GM19023 (cell line): ENCODE measurements at regions not wholly inside any gene's neighbourhood (a gene's known extent, or its start where the extent isn't known, plus 50 kb on each side); places are given as distances from the start of the nearest gene placed in this dataset.

Source experiments
- ATAC-seq: cut with Tn5 transposase; IDR thresholded peaks from one replicate; pipeline ENCODE4 v1.9.1; 2021; ENCODE audit warnings: mild to moderate bottlenecking, moderate library complexity; ENCODE audit not compliant: unreplicated experiment

DNA sequence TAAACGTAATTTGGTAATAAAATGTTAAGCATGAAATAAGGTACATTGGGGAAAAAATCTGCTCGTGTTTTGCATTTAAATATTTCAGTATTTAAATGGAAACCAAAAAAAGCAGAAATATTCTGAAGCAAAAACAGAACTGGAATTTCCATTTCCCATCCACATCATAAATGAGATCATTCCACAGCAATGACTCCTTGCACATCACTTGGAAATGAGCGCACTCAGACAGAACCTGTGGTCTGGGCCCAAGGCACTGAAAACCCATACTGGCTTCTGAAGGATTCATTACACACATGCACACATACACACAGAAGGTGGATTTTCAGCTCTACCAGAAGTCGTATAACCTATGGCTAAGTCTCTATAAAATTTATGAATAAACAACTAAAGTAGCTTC, 174.8 kb downstream of the IBTK start:
- ATAC-seq = no peak

DNA sequence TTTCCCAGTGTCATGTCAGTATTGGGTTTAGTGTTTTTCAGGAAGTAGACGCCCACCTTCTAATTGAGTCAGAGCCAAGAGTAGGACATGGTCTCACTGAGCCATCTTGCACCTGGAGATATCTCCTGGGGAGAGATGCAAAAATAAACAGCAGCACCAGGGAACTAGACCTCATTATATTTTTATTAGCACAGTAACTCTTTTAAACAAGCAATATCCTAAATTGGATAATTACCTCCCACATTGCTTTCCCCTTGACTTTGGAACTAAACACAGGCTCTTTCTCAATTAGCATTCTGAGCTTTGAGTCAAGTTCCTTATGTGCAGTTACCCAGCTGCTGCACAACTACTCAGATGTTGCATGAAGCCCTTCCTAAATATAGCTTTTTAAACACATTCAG, 175.4 kb downstream of the IBTK start:
- no peak for ATAC-seq

DNA sequence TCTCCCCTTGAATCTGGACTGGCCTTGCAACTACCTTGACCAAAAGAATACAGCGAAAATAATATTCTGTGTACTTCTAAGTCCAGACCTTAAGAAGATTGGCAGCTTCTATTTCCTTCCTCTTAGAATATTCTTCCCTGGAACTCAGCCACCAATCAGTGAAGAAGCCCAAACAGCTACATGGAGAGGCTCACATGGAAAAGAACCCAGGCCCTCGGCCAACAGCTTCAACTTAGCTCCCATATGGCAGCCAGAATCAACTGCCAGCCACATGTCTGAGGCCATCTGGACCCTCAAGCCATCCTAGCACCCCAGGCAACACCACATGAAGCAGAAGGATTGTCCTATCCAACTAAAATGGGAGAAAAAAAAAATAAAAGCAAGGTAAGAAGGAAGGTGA, 178.8 kb downstream of the IBTK start:
- ATAC-seq = no peak

DNA sequence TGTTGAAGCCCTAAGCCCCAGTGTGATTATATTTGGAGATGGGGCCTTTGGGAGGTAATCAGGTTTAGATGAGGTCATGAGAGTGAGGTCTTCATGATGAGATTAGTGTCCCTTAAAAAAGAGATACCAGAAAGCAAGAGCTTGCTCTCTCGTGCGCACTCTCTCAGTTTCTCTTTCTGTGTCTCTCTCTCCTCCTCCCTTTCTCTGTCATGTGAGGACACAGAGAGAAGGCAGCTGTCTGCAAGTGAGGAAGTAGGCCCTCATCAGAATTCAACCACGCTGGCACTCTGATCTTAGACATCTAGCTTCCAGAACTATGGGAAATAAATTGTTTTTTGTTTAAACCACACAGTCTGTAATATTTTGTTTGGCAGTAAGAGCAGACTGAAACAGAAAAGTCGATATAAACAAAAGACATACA, 180.5 kb downstream of the IBTK start:
- ATAC-seq = peak; percentile 99

DNA sequence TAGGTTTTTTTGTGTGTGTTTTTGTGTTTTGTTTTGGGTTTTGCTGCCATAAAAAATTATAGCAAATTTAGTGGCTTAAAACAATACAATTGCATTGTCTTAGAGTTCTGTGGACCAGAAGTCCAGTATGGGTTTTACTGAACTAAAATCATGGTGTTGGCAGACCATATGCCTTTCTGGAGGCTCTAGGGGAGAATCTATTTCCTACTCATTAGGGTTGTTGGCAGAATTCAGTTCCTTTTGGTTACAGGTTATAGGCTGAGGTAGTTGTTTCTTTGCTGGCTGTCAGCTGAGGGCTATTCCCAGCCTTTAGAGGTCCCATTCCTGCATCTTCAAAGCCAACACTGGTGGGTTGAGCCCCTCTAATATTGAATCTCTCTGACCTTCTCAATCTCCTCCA, 181.3 kb downstream of the IBTK start:
- ATAC-seq = no peak

DNA sequence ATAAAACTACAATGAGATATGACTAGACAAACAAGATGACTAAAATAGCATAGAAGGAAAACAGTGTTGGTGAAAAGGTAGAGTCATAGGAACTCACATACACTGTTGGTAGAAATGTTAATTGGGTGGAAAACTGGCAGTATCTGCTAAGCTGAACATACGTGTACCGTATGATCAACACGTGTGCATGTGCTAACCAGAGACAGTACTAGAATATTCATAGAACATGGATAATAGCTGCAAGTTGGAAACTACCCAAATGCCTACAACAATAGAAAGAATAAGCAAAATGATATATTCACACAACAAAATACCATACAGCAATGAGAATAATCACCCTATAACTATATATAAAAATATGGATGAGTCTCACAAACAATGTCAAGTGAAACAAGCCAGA, 184.0 kb downstream of the IBTK start:
- no peak for ATAC-seq

DNA sequence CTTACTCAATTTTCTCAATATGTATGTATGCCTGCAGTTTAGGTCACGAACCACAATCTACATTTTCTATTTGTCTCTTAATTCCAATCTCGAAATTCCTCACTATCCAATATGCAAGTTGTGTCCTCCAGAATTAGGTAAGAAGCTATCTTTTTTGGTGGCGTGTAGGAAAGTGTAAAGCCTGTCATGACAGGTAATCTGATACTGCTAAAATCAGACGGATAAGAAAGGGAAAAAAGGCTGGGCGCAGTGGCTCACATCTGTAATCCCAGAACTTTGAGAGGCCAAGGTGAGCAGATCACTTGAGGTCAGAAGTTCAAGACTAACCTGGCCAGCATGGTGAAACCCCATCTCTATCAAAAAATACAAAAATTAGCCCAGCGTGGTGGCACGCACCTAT, 185.3 kb downstream of the IBTK start:
- ATAC-seq = no peak

DNA sequence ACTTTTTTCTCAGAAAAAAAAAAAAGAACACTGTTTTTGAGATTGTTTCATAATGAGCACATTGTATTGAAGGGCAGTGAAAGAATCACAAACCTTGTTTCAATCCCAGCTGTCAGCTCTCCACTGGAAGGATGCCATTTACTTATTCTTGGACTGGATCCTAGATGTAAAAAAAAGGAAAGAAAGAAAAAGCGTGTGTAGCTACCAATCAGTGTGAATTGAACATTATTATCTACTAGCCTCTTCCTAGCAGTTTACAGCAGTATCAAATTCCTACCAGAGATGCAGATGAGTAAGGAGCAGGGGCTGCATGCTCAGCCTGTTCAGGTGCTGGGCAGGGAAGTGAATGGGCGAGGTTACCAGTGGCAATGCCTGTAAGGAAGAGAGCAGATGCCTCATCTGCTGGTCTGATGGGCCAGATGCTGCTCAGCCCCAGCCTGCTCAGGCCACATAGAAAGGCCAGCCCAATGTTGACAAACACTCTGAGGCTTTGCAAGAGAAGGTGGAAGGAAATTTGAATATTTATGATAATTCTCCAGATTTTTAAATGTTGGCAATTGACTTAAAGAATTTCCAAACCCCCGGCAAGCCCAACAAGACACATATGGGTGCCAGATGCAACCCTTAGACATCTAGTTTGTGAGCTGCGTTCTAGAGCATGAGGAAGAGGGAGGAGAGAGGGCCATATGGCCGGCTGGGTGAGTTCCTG, 189.5 kb downstream of the IBTK start:
- ATAC-seq = no peak

DNA sequence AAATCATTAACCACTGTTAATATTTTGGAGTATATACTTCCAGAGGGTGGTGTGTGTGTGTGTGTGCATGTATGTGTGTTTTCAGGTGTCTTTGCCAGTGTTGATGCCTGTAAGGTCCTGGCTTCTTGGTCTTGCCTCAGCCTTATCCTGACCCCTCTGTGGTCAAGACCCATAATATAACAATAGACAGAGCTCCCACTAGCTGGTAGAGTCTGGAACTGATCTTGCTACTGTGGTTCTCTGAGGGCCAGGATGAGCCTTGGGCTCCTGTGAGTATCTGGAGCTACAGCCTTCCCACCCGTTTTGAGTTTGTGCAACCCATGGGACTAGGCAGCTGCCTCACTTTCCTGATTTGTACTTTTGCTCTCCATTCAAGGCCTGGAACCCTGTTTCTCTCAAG, 191.0 kb downstream of the IBTK start:
- no peak for ATAC-seq

DNA sequence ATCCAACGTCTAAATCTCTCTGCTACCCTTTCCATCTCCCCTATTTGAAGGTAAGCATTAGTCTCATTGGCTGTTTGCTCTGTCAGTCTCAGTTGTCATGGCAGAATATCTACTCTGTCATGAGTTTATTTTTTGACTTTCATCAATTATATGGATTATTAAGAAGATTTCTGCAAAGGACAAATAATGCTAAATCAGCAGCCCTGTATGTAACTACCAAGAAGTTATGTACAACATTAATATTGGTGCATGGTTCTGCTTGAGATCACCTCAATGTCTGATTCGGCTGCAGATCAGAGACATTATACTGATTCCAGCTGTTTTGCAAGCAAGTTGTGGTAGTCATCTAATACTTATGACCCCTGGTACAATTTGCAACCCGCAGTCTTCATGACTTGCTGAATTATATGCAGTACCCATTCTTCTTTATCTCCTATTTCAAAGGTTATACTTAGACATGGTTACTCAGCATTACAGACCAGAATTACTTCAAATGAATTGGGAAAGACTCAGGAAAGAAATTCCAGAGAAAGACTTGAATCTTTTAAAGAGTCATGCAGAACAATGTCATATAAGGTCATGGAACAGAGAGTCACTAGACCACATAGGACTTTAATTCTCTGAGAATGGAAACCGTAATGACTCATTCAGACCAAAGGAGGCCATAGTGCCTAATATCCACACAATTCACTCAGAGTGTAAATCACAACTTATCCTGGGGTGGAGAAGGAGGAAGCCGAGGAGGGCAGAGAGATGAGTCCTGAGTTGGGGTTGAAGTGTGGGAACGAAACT, 201.4 kb downstream of the IBTK start:
- no peak for ATAC-seq

DNA sequence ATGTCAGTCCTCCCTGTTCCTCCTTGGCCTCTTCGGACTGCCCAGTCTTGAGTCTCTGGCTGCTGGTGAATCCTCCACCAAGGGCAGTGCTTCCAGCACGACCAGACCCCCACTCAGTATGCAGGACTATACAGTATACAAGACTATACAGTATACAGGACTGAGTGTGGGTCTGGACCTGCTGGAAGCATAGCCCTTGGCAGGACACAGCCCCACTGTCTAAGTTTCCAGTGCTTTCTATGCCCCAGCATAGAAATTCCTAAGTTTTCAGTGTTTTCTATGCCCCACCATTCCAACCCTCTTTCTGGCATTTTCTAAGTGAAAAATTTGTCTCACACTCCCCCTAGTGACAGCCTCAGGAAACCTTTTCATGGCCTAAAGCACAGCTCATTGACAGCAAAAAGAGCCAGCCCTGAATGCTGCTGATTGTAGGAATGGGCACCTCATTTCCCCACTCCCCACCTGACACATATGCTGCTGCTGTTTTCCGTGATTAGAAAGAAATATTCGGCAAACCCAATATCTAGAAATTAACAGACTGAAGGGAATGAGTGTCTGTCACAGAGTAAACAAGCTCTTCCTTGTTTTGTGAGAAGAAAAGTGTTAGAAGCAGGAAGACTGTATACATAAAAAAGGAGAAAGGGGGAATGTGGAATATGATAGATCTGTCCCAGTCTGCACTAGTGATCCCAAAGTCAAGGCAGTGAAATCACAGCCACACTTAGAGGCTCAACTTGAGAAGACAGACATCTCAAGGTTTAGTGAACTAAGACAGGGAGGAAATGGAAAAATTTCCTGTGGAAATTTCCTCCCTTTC, 206.9 kb downstream of the IBTK start:
- peak; percentile 88 for ATAC-seq

DNA sequence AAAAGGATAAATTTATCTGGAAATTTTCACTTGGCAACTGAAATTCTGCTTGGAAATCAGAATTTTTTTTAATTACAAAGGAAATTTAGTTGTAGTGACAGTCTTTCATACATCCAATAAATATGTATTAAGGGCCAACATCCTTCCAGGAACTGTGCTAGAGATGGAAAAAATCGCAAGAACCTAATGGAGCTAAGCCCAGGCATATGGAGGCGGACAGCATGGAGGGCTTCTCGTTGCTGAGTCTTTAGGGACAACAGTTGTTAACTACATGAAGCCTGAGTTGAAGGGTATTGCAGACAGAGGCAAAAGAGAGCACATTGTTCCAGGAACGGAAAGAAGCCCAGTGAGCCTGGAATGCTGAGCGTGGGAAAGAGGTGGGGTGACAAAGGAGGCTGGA, 208.9 kb downstream of the IBTK start:
- no peak for ATAC-seq

DNA sequence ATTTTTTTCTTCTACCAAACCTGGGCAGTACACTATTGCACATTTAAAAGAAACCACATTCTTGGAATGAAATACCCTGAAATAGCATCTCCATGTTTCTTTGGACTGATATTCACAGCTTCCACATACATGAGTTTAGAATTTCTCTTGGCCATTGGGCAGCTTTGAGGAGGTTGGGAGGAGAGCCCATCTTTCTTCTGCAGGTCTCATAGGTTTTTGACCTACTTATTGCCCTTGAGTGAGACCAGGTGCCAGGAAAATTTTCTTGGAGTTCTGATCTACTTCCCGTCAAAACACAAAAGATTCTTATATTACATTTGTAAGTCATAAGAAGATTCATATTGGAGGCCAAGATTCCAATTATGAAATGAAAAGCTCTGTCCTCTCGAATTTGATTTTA, 212.0 kb downstream of the IBTK start:
- no peak for ATAC-seq

DNA sequence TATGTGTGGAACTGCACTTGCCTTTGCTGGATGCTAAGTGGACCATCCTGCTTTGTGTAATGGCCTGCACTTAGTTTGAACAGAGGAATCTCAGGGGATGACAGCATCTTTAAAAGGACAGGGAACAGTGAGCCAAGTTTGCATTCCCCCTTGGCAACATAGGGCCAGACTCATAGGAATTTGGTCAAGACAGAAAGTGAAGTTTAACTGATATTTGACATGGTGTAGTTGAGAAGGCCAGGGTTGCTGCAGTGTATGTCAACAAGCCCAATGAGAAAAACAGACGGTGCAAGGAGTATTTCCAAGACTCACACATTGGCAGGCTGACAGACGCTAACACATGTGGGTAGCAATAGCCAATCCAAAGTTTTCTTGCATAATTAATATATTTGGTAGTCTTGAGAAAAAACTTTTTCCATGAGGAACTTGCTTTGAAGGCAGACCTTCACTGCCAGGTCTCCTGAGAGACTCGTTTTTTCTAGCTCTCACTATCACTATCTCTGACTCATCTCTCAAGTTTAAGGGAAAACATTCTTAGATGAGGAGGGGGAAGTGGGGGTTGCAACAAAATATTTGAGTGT, 213.8 kb downstream of the IBTK start:
- no peak for ATAC-seq

DNA sequence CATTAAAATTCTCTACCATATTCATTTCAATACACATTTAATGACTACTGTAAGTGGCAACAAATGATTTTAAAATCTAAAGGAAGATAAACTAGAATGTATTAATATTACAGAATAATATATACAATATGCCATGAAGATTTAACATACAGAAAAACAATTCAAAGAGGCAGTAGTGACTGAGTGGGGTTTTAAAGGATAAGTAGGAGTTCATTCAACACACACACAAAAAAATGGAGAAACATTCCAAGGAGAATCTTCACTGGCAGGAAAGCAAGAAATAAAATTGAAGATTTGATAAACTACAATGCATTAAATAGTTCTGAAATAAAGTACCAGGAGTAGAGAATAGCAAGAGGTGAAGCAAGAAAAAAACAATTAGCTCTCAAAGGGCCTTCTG, 215.1 kb downstream of the IBTK start:
- ATAC-seq = no peak

DNA sequence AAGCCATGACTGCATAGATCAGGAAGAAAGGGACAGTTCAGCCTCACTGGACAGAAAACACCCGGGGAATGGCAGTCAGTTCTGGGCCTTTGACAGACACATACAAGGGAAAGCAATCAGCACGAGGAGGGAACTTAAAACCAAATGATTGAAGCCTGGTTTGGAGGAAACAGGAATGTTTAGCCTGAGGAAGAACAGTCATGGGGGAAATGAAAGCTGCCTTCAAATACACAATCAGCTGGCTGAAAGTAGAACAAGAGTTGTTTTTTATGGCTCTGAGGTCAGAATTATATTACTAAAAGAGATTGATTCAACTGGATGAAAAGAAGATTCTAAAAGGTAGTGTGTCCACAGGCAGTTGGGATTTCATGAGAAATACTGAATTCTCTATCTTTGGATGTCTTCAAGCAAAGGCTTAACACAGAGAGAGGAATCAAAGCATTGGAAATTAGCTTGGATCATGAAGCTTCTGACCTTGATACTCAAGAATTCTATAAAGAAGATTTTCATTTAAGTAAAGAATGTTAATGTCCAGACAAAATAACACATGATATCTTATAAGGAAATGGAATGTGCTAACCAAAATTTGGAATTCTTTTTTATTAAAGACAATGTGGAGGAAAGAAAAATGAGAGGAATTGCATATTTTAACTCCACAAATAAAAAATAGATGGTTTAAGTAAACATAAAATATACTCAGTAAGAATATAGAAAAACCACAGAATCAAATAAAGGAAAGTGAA, 216.6 kb downstream of the IBTK start:
- no peak for ATAC-seq

DNA sequence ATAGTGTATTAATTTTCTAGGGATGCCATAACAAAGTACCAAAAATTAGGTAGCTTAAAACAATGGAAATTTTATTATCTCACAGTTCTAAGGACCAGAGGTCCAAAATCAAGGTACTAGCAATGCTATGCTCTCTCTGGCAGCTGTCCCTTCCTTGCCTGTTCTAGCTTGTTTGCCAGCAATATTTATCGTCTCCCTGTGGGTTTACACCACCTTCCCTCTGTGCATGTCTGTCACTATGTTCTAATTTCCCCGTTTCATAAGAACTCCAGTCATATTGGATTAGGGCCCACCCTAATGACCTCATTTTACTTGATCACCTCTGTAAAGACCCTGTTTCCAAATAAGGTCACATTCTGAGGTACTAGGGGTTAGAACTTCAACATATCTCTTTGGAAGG, 217.2 kb downstream of the IBTK start:
- no peak for ATAC-seq

DNA sequence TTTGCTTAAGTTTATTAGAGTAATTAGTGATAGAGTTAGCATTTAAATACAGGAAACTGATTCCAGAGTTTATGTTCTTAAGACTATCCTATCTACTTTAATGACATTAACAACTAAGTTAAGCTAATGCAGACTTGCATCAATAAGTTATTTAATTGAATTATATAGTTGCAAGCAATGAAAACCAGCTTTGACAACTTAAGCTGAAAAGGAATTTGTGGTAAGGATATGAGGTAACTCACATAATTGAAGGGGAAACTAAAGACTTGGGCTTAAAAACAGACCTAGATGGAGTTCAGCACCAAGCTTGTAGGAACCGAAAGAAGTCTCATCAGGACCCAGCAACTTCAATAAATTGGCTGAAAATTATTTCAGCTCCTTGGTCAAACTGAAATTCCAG, 222.3 kb downstream of the IBTK start:
- no peak for ATAC-seq

DNA sequence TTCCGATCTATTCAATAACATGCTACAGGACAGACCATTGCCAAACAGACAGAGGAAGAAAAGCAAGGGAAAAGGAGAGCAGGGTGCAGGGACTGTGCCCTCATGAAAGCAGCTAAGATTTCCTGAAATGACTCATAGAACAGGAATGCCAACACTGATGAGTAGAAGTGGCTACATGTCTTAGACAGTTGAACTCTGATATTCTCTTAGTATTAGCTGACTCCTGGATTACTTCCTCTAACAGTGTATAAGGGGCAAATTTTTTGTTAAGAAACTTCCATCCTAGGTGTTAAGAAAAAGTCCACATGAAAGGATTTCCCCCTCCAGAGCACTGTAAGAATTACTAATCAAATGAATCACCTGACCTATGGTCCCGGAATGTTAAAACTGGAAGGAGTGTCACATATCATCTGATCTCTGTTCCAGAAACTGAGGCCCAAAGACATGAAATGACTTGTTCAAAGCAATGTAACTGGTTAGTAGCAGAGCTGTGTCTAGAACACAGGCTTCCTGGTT, 224.9 kb downstream of the IBTK start:
- no peak for ATAC-seq

DNA sequence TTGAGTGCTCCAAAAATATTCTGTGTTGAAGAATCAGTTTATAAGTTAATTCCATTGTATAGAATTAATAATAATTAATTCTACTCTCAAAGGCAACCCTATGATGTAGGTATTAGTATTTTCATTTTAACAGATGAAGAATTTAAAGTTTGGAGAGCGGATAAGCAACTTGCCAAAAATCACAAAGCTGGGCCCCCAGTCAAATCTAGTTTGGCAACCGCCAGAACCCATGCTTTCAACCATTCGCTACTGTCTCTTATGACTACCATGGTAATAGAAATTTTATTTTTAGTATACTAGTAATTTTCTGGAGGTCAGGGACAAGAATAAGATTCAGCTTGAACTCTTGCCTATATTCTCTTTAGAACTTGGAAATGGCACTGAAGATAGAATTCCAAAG, 229.8 kb downstream of the IBTK start:
- ATAC-seq = no peak

DNA sequence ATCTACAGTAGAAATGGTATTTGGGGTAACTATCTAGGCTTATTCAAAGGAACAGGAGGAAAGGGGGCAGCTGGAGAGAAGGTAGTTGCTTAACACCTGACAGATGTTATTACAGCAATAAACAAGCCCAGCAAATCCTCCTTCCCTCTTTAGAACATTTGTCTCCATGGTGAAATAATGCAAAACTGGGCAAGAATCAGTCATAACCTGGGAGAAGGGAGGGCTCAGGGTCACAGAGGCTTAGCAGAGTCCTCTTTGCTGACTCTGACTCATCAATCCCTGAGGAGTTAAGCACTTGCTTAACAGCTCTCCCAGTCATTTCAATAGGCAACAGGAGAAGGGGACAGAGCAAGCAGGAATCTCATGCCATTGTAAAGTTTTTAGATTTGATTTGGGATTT, 230.3 kb downstream of the IBTK start:
- no peak for ATAC-seq
